ENCODE measurements at regions not wholly inside any gene's neighbourhood (a gene's known extent, or its start where the extent isn't known, plus 50 kb on each side); places are given as distances from the start of the nearest gene placed in this dataset.

GRCh38 chr17:77887464-77888241, 70.8 kb upstream of the TNRC6C start:
- H3K4me2 ChIP-seq (ENCODE audit: extremely low read depth, insufficient read depth, low read length): peak overlapping the region; percentile 85
- H3K79me2 ChIP-seq (ENCODE audit: control insufficient read depth, insufficient read depth, low read length): no peaks in the 10 kb centered on the region
- DNase-seq (ENCODE audit: low read depth in 2 of 2): peak; percentile 71 to 79
- H3K27ac ChIP-seq (ENCODE audit: insufficient read depth, low read length): no peak overlapping the region
- peak overlapping the region; percentile 49 for H2AFZ ChIP-seq (ENCODE audit: low read length)
- no peaks in the 10 kb centered on the region for H3K36me3 ChIP-seq (ENCODE audit: control insufficient read depth, insufficient read depth, low read length)
- H4K20me1 ChIP-seq (ENCODE audit: control insufficient read depth, extremely low read depth, insufficient read depth, low read length): no peaks in the 10 kb centered on the region
- H3K4me3 ChIP-seq (replicated peaks in 1 of 4; ENCODE audit: control extremely low read depth in 1 of 4, insufficient read depth in 1 of 4, low read depth in 3 of 4, low read length in 4 of 4): peak overlapping the region; percentile 25 to 69 (median 52)
- peak overlapping the region; percentile 27 for H3K9ac ChIP-seq (ENCODE audit: insufficient read depth, low read length)
- no peaks in the 10 kb centered on the region for H3K9me3 ChIP-seq (ENCODE audit: control insufficient read depth, insufficient read depth, low read depth, low read length)
- H3K4me1 ChIP-seq (ENCODE audit: control insufficient read depth, extremely low read depth, insufficient read depth, low read length): no peaks in the 10 kb centered on the region
- H3K27me3 ChIP-seq (ENCODE audit: control insufficient read depth, insufficient read depth, low read length): peaks cover 11% of the 10 kb centered on the region
- TF ChIP-seq CTCF (conservative IDR thresholded peaks at IDR 0.05 in 1 of 2, IDR thresholded peaks at IDR 0.05 in 1 of 2; ENCODE audit: low read depth in 1 of 2, low read length in 2 of 2) (no peak), EZH2 (IDR thresholded peaks at IDR 0.05; ENCODE audit: low read length, missing control alignments) (no peak)

GRCh38 chr17:77888242-77889134, 70.0 kb upstream of the TNRC6C start:
- H3K4me1 ChIP-seq (ENCODE audit: control insufficient read depth, extremely low read depth, insufficient read depth, low read length): no peaks in the 10 kb centered on the region
- H3K9ac ChIP-seq (ENCODE audit: insufficient read depth, low read length): no peak overlapping the region
- H3K9me3 ChIP-seq (ENCODE audit: control insufficient read depth, insufficient read depth, low read depth, low read length): no peaks in the 10 kb centered on the region
- H3K27ac ChIP-seq (ENCODE audit: insufficient read depth, low read length): no peak overlapping the region
- peak overlapping the region; percentile 25 to 69 (median 52) for H3K4me3 ChIP-seq (replicated peaks in 1 of 4; ENCODE audit: control extremely low read depth in 1 of 4, insufficient read depth in 1 of 4, low read depth in 3 of 4, low read length in 4 of 4)
- peak overlapping the region; percentile 49 for H2AFZ ChIP-seq (ENCODE audit: low read length)
- peak; percentile 6 to 8 for DNase-seq (ENCODE audit: low read depth in 2 of 2)
- H3K27me3 ChIP-seq (ENCODE audit: control insufficient read depth, insufficient read depth, low read length): peaks cover 11% of the 10 kb centered on the region
- no peaks in the 10 kb centered on the region for H3K36me3 ChIP-seq (ENCODE audit: control insufficient read depth, insufficient read depth, low read length)
- no peaks in the 10 kb centered on the region for H3K79me2 ChIP-seq (ENCODE audit: control insufficient read depth, insufficient read depth, low read length)
- peak overlapping the region; percentile 85 for H3K4me2 ChIP-seq (ENCODE audit: extremely low read depth, insufficient read depth, low read length)
- no peaks in the 10 kb centered on the region for H4K20me1 ChIP-seq (ENCODE audit: control insufficient read depth, extremely low read depth, insufficient read depth, low read length)
- TF ChIP-seq EZH2 (IDR thresholded peaks at IDR 0.05; ENCODE audit: low read length, missing control alignments): no peak
- no peak for TF ChIP-seq CTCF (conservative IDR thresholded peaks at IDR 0.05 in 1 of 2, IDR thresholded peaks at IDR 0.05 in 1 of 2; ENCODE audit: low read depth in 1 of 2, low read length in 2 of 2)

GRCh38 chr17:77889135-77889505, 69.4 kb upstream of the TNRC6C start:
- H3K9ac ChIP-seq (ENCODE audit: insufficient read depth, low read length): no peak overlapping the region
- H3K36me3 ChIP-seq (ENCODE audit: control insufficient read depth, insufficient read depth, low read length): no peaks in the 10 kb centered on the region
- no peaks in the 10 kb centered on the region for H3K4me1 ChIP-seq (ENCODE audit: control insufficient read depth, extremely low read depth, insufficient read depth, low read length)
- H3K9me3 ChIP-seq (ENCODE audit: control insufficient read depth, insufficient read depth, low read depth, low read length): no peaks in the 10 kb centered on the region
- no peak overlapping the region for H3K4me2 ChIP-seq (ENCODE audit: extremely low read depth, insufficient read depth, low read length)
- TF ChIP-seq EZH2 (IDR thresholded peaks at IDR 0.05; ENCODE audit: low read length, missing control alignments): no peak
- TF ChIP-seq CTCF (conservative IDR thresholded peaks at IDR 0.05 in 1 of 2, IDR thresholded peaks at IDR 0.05 in 1 of 2; ENCODE audit: low read depth in 1 of 2, low read length in 2 of 2): no peak
- no peaks in the 10 kb centered on the region for H4K20me1 ChIP-seq (ENCODE audit: control insufficient read depth, extremely low read depth, insufficient read depth, low read length)
- H3K79me2 ChIP-seq (ENCODE audit: control insufficient read depth, insufficient read depth, low read length): no peaks in the 10 kb centered on the region
- H3K27me3 ChIP-seq (ENCODE audit: control insufficient read depth, insufficient read depth, low read length): peaks cover 11% of the 10 kb centered on the region
- DNase-seq (ENCODE audit: low read depth in 2 of 2): no peak
- H2AFZ ChIP-seq (ENCODE audit: low read length): no peak overlapping the region
- H3K27ac ChIP-seq (ENCODE audit: insufficient read depth, low read length): no peak overlapping the region
- H3K4me3 ChIP-seq (replicated peaks in 1 of 4; ENCODE audit: control extremely low read depth in 1 of 4, insufficient read depth in 1 of 4, low read depth in 3 of 4, low read length in 4 of 4): no peak overlapping the region
